UCSD-AML1 (cell line): ENCODE measurements at regions not wholly inside any gene's neighbourhood (a gene's known extent, or its start where the extent isn't known, plus 50 kb on each side); places are given as distances from the start of the nearest gene placed in this dataset.
"Not testable (repeated sequence)": the region's sequence is repeated elsewhere in the genome, so short reads cannot be mapped to it uniquely, and the experiment has no call there.

Experiments
- DNase-seq: peaks from one replicate; lab custom pipeline; 2025; ENCODE audit not compliant: unreplicated experiment; lab: John Stamatoyannopoulos, UW

DNA sequence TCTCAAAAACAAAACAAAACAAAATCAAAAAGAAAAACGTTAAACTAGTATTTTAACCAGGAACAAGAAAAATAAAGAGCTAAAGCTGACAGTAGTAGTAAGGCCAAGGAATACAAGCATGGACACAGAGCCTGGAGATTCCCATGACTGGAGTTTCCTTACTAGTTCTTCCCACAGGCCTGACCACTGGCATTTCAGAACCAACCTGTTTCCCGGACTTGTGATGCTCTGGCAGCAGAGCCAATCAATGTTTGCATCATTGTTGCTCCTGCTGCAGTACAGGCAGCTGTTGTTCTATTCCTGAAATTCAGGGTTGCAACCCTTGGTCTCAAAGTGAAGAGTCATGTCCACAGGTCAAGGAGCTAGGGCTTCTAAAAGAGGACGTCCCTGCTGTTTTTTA is 111.3 kb upstream of the WARS2 start:
- DNase-seq = no peak

DNA sequence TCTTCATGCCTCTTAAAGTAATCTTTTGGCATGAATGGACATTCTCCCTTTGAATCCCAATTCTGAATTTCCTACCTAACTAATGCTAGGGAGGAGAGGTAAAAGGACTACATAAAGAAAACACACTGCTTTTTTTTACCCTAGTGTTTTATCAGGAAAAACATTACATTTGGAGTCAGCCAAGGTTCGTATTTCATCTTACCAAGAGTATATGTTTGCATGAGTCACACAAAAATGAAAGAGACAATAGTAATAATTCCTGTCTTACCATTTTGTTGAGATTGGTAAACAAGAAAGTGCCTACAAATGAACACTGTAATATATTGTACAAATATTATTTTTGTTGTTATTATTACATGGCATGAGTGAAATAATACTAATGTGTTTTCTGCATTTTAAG is 112.9 kb upstream of the WARS2 start:
- DNase-seq = no peak

DNA sequence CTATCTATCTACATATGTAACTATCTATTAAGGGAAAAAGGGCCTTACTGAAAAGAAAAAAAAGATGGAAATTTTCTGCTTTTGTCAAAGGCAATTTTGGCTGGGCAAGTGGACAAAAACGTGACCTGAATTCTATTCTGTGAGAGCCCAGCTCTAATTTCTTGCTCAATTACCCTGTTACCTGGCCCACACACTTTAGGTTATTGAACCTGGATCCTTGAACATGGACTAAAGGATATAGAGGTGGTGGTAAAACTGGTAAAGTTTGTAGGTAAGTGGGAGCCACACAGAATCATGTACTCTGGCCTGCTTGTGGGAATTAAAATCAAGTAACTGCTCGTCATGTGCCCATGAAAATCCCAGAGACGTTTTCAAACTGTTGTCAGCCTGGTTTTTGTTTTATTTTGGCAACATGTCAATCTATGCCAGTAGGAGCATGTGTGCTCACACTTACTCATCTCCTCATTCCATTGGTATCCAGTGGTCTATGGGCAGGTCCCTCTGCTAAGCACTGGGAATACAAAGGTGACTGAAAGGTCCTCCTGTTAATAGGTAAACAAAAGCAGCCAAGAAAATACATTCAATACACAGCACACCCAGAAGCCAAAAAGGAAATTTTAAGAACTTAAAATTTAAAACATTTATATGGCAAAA is 113.7 kb upstream of the WARS2 start:
- DNase-seq = no peak

DNA sequence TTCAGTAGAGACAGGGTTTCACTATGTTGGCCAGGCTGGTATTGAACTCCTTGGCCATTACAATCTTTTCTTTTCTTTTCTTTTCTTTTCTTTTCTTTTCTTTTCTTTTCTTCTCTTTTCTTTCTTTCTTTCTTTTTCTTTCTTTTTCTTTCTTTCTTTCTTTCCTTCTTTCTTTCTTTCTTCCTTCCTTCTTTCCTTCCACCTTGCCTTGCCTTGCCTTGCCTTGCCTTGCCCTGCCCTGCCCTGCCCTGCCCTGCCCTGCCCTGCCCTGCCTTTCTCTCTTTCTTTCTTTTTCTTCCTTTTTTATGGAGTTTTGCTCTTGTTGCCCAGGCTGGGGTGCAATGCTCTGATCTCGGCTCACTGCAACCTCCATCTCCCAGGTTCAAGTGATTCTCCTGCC is 112.5 kb upstream of the HAO2 start:
- not testable (repeated sequence) for DNase-seq

DNA sequence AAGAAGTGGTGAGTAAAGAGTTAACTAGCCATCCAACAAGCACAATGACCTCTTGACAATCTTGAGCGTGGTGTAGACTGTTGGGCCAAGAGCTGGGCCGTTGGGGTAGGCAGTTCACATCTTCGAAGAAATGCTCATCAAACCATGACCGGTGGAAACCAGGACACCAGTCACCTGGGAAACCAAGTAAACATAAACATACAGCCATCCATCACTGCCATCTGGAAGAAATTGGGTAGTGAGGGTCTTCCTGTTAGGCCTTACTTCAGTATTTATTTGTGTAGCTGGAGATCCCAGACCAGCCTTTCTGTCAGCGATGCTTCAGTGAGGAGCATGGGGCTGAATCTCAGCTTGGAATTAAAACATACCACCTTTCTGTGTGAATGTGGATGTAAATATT is 108.1 kb upstream of the HAO2 start:
- no peak for DNase-seq

DNA sequence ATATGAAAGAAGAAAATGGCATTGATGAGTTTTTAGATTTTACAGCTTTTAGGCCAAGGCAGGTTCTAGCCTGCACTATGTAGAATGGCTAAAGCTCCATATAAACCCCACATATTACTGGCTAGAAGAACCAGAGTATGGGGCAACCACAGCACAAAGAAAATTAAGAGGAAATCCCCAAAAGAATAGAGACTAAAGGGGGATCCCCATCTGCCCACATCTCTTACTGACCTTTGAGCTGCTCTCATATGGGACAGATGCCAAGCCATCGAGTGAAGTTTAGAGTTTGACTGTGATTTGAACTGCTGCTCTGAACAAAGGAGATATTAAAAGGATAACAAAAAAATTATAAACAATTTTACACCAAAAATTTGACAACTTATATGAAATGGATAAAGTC is 102.2 kb upstream of the HAO2 start:
- DNase-seq = no peak

DNA sequence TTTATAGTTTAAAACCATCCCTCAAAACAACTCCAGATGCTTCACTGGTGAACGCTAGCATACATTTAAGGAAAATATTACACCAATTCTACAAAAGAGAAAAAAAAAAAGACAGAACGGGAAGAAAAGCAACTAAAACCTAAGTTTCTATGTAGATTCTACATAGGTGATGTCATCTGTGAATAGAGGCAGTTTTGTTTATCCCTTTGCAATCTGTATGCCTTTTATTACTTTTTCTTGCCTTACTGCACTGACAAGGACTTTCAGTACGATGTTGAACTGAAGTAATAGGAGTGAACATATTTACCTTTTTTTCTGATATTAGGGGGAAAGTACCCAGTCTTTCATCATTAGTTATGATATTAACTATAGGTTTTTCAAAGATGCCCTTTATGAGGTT is 101.7 kb upstream of the HAO2 start:
- DNase-seq = no peak

DNA sequence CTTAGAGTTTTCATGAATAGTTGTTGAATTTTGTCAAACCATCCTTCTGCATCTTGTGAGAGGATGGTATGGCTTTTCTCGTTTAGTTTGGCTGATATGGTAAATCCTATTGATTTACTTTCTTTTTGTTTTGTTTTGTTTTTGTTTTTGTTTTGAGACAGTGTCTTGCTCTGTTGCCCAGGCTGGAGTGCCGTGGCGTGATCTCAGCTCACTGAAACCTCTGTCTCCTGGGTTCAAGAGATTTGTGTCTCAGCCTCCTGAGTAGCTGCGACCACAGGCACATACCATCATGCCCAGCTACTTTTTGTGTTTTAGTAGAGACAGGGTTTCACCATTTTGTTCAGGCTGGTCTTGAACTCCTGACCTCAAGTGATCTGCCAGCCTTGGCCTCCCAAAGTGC is 101.3 kb upstream of the HAO2 start:
- not testable (repeated sequence) for DNase-seq

DNA sequence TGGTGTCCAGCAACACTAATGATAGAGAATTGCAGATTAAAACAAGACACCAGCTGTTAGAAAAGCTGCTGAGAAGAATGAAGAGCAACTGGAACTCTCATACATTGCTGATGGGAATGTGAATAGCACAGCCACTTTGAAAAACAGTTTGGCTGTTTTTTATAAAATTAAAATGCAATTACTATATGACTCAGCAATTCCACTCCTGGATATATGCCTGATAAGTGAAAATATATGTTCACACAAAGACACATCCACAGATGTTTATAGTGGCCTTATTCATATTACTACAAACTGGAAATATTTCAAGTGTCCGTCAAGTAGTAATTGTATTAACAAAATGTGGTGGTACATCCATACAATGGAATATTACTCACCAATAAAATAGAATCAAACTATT is 99.7 kb upstream of the HAO2 start:
- DNase-seq = no peak

DNA sequence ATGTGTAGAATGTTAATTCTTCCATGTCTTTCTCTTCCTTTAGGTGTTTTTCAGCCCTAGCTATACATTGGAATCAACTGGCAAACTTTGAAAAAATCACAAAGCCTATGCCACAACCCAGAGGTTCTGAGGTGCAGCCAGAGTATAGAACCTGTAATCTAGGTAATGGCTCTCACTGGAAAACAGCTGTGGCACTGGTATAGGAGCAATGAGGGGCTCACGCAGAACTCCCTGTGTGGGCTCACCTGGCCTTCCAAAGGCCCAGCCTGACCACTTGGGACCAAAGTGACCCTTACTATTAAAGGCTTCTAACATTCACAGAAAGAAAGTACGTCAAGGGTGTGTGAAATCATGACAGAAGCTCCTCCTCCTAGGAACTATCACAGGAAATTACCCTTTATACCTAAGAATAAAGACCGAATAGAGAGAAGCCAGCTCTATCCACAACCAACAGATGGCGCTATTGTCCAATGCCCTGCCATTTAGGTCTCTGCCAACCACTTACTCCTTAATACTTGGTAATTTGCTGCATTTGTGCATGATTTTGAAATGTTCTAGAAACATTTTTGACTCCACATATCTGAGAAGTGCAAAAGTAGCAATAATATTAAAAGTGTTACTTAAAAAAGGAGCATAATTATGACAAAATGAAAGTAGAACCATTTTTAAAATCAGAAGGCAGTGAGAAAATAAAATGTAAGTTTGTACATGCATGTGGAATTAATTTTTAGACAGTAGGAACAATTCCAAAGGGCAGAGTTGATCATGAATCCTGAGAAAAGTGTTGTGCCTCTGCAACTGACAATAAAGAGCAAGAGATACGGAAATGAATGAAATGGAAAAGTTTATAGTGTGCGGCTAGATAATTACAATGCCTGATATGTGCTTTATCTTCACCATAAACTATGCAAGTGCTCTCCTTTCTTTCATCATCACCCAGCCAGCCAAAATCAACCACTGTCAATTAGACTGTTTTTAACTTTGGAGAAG is 93.1 kb upstream of the HAO2 start:
- peak; percentile 10 for DNase-seq

DNA sequence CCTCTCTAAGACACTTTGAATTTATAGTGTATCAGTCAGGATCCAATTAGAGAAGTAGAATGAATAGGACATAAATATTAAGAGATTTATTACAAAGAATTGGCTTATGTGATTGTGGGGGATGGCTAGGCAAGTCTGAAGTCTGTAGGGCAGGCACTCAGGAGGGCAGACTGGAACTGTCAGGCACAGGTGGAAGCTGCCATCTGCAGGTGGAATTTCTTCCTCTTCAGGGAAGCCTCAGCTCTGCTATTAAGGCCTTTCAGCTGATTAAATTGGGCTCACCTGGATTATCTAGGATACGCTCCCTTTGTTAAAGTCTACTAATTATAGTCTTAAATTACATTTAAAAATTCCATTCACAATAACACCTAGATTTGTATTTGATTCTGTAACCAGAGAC is 92.0 kb upstream of the HAO2 start:
- no peak for DNase-seq

DNA sequence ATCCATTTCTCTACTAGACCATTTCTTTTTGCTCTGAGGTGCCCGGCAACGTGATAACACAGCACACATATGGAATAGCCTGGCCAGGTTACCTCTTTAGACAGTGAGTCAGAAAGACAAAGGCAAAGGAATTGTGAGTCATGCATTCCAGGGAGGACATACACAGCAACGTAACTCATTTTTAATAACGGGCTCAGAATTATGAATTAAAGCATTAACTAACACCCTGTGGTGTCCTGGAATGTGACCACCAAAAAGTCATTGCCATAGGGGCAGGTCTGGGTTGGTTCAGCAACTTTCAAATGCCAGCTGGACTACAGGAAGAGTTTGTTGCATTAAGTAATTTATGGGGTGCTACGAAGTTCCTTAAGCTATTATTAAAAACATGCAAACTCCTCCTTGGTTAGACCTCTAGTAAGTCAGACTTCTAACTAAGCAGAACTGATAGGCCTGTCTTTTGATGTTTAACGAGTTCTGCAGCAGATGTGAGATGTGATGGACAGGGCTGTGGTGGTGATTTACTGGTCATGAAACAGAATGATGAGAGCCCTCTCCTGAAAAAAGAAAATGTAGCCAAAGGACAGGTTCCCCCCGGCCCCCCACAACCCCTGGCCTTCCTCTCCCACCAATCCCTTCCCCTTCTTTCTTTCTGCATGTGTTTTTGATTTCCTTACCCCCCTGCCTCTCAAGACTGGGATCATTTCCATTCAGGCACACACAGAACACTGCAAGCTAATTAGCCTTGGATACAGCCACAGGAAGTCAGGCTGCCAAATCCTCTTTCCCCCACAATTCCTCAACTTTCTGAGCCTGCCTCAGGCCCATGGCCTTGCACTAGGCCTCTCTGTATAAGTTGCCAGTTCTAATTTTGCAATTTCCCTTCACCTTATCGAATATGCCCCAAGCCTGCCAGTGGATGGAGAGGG is 88.9 kb upstream of the HAO2 start:
- DNase-seq = no peak

DNA sequence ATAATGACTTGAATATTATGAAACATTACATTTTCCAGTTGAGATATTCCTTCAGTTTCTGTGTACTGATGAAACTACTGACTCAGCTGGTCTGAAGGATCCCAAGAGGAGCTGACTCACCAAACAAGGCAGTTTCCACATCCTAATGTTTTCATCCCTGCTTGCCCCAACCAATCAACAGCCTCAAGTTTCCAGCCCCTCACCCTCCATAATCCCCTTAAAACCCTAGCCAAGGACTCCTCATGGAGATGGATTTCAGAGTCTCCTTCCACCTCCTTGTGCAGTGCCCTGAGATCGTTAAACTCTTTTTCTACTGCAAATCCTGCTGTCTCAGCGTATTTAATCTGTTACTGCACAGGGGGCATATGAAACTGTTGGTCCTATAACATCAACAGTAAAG is 83.1 kb upstream of the HAO2 start:
- no peak for DNase-seq

DNA sequence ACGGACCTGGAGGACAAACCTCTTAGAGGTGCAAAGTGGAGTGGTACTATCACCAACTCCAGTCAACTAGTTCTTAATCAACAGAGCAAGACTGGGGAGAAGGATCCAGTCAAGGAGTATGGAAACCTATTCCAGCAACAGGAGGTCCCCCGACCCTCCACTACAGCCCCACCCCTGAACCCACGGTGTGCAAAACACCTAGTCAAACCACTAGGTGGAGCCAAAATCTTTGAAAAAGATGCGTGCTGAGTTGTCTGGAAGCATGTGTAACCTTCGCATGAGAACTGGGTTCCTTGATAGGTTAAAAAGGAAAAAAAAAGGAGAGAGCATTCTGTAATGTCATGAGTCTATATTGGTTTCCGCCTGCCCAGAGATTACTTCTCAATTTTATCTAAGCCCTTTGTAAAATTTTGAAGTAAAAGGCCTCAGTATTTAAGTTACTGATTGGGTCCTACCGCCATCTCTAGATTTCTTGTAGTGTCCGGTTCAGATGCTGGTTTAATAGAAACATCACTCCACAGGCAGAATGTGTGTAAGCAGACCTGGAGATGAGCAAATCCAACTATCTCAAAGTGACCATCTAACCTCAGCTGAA is 81.9 kb upstream of the HAO2 start:
- no peak for DNase-seq

DNA sequence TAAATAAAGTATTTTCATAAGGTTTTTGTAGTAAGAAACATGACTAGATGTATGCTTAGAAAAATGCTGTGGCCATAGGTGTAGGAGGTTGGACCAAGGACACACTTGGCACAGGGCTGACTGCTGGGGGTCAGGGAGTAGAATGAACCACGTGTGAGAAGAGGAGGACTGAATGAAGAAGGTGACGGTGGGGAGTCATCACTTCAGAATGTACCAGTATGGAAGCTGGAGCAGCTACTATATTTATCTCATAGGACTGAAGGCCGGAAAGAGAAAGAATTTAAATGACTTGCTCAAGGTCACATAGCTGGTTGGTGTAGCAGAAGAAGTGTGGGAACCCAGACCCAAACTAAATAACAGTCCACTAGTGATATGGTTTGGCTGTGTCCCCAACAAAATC is 79.8 kb upstream of the HAO2 start:
- no peak for DNase-seq

DNA sequence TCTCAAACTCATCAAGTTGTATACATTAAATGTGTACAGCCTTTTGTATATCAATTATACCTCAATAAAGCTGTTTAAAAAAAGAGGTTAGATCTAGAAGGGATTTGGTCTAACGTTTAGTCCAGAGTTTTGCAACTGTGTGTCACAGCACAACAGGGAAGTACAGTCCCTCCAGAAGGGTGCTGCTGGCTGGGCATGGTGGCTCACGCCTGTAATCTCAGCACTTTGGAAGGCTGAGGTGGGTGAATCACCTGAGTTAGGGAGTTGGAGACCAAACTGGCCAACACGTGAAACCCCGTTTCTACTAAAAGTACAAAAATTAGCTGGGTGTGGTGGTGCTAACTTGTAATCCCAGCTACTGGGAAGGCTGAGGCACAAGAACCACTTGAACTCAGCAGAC is 78.3 kb upstream of the HAO2 start:
- DNase-seq = no peak

DNA sequence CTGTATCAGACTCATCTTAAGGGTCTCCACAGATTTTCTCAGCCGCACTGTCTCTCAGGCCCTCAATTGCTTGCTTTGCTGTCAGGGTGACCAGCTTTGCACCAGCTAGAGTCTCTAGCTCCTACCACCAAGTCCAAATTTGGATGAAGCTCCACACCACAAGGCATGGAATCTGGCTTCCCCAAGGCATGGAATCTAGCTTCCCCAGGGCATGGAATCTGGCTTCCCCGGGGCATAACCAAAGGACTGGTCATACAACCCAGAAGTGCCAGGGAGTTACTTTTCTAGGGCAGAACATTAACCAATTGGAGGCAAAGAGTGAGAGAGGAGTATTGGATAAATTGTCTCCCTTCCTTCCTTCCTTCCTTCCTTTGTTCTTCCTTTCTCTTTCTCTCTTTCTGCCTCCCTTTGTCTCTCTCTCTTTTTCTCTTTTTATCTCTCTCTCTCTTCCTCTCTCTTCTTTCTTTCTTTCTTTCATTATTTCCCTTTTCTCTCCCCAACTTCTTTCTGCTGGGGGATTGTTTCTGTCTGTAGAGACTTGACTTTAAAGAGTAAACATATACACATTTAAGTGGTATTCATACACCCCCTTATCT is 76.9 kb upstream of the HAO2 start:
- DNase-seq = no peak

DNA sequence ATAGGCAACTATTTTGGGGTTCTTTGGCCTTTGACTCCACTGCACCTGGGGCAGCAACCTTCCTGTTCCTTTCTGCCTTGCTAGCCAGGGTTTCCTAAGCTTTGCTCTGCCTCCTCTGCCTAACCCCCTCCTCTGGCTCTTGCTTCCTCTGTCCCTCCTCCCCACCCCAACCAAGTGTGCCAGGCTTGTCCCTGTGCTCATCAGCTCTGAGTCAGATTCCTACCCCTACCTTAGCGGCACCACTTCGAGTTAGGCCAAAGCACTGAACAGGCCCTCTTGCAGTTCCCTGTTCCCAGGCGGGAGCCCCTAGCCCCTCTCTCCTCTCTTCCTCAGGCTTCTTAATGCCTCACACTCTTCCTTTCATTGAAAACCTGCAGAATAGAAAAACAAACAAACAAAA is 74.8 kb upstream of the HAO2 start:
- DNase-seq = no peak

DNA sequence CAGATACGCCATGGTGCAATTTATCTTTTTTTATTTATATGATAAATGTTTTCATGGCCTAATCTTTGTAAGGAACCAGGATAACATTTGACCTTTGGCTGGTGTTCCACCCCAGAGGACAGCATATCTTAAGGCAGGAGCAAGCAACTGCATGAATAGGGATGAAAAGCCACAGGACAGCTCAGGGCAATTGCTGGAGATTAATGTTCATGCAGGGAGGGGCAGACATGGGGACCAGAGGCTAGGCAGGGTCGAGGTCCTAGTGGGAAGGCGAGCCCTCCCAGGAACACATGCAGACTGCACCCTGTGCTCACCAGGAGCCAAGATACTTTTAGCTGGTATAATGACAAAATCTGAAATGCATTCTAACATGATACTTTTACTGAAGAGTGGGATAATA is 74.4 kb upstream of the HAO2 start:
- DNase-seq = no peak

DNA sequence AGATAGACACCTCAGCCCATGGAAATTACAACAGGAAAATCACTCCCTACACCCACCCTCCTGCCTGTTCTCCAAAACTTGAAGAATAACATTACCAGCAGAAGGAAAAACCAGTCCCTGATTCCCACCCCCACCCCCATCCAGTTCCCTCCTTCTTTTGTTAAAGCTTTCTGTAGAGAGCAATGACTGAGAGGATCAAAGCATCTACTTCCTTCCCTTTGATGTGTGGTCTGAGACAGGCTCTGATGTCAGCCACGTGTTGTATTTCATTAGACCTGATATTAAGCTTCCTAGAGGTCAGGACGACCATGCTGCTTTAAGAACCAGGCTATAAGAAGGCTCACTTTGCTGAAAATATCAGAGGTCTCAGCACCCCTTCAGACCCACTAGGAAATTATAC is 73.9 kb upstream of the HAO2 start:
- DNase-seq = no peak
